GM18507 (cell line): ENCODE measurements at regions not wholly inside any gene's neighbourhood (a gene's known extent, or its start where the extent isn't known, plus 50 kb on each side); places are given as distances from the start of the nearest gene placed in this dataset.

Experiments
- DNase-seq: peaks from one replicate; pipeline ENCODE4 v3.0.0; 2011; ENCODE audit warnings: low read depth; ENCODE audit not compliant: insufficient read length; ENCODE audit errors: extremely low spot score
- FAIRE-seq: peaks from 2 replicates; lab custom pipeline; 2011; peaks lifted over from hg19 to GRCh38; lab: Jason Lieb, UNC

DNA sequence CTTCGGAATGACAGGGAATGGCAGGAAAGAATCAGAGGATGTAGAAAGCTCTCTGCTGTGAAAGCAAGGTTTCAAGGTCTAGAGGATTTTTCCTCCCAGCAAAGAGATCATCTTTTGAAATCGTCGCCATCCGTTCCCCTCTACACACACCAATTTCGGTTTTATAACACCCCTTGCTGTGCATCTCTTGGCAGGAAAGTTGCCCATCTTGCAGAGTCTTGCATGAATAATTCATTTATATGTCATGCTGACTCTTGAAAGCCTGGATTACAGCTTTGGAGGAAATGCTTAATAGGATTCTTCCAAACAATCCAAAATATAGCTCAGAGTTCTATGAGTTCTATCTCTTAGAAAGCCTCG, 262.7 kb downstream of the CHL1 start:
- FAIRE-seq (no peak), DNase-seq (no peak)

DNA sequence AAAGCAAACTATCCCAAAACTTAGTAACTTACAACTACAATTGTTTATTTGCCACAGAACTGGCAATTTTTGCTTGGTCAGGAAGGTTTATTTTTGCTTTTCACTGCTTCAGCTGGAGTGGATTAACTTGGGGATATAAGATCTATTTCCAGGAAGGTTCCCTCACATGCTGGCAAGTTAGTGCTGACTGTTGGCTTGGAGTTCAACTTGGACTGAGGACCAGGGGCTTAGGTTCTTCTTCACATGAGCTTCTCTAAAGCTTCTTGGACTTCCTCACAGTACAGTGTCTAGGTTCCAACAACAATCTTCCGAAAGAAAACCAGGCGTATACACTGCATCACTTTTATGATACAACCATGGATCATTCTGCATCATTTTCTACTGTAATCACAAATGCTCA, 264.4 kb downstream of the CHL1 start:
- FAIRE-seq = no peak
- DNase-seq = no peak

DNA sequence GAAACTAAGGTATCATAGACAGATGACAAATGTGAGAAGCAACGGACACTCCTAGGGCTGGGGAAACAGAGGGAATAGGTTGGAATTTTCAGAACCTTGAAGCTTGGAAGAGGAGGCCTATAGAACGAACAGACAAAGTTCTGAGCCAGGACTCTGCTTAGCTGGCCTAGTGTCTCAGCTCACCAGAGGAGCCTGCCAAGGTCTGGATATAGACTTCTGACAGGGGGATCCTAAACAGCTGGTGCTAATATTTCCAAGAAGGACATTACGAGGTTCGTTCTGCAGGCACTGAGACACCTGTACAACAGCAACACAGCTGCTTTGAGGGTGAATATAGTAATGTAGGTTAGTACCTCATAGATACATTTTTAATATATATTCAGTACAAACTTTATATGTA, 266.3 kb downstream of the CHL1 start:
- DNase-seq = no peak
- FAIRE-seq = no peak

DNA sequence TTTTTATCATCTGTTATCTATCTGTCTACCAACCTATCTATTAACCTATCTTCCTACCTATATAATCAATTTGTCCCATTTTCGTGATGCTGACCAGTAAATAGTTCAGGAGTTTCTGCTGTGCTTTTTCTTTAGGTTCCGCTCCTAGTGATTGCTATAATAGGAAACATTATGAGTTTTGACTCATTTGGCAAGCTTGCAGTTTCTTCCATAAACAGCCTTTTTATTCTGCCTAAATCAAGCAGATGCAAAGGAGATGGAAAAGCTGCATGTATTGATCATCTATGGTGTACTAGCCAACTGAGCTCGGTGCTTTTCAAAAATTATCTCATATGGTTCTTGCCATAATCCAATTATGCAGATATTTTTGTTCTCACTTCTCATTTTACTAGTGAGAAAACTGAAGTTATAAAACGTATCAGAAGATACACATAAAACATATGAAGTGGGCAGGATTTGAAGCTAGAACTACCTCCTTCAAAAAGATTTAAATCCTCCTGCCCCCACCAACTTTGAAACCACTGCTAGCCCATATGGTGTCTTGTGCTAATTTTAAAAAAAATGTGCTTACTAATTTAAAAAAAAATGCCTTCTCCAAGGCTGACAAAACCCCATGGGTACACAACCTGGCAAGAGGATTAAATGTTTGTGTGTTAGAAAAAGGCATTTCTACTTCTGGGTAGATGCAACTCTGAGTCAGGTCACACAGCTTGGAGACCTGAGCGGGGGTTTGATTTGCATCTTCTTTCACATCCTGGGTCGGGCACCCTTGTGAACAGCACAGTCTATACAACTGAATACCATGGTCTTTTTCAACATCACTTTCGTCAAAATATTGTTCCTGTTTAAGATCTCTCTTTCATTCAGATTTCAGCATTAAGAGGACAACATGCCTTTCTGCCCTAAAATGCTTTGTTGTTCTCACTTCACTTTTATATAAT, 267.0 kb downstream of the CHL1 start:
- FAIRE-seq = peak; percentile 94

DNA sequence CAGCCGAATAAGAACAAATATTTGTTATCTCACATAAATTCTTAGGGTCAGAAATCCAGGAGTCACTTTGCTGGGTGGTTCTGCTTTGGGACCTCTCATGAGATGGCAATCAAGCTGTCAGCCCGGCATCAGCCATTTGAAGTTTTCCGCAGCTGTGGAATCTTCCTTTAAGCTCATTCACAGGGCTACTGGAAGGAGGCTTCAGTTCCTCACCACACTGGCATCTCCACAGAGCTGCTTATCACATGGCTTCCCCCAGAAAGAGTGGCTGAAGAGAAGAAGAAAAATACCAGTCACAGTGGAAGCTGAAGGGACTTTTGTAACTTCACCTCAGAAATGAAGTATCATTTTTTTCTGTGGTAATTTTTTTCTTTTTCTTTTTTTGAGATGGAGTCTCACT, 267.7 kb downstream of the CHL1 start:
- DNase-seq (no peak), FAIRE-seq (peak; percentile 26)

More for the DNA sequence above, 267.0 kb downstream of the CHL1 start:
- peak; percentile 18 for DNase-seq

DNA sequence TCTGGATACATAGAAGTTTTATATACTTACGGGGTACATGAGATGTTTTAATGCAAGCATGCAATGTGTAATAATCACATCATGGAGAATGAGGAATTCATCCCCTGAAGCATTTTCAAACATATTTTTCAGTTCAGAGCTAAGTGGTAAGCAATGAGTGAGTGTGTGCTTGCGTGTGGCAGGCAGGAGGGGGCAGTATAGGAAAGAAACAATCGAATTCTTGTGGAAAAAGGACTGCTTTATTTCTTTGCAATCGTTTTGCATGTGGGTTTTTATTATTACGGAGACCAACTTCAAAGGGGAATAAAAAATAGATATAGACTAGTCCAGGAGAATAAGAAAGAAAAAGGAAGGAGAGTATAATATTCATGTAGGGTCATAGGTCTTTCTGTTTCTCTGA, 271.6 kb downstream of the CHL1 start:
- no peak for DNase-seq
- peak; percentile 73 for FAIRE-seq

DNA sequence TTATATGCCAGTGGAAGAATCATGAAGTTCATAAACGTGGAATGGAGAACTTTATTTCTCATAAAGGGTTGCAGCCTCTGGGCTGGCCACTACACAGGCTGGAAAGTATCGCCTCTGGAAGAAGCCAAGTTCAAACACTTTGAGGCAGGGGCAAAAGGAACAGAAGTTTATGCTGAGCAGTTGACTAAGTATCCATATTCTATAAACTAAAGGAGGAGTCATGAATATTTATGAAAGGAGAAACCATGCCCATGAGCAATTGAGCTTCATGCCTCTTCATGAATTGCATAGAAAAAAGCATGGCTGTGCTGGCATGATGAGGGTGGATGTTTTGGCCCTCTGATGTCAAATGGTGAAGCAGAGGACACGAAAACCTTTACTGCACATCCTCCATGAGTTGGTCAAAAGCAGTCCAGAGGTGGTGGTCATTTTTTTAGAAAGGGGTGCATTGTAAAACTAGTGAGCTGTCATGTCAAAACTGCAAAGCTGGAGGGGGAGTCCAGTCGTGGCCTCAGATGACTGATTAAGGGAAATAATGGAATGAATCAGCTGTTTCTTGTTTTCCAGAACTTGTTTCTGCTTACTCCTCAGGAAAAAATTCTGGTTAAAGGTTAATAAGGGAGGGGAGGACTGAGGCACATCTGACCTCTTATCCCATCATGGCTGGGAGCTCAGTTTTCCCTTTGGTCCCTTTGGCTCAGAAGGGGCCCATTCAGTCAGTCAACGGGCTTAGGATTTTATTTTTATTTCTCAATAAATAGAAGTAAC, 276.7 kb downstream of the CHL1 start:
- DNase-seq (no peak), FAIRE-seq (no peak)

DNA sequence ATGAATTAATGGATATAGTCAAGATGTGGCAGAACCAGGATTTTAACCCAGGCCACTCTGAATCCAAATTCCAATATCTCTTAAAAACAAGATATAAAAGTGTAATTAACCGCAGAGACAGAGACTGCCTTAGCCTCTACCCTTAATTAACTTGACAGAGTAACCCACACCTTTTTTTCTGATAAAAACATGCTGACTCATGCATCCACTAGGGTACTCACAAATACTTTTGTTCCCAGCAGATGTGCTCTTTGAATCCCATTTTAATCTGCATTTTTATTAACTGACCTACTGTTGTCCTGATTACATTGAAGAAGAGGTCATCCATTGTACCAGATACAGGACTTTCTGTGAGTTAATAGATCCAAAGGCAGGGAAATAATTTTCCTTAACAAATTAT, 278.3 kb downstream of the CHL1 start:
- DNase-seq (no peak), FAIRE-seq (no peak)

DNA sequence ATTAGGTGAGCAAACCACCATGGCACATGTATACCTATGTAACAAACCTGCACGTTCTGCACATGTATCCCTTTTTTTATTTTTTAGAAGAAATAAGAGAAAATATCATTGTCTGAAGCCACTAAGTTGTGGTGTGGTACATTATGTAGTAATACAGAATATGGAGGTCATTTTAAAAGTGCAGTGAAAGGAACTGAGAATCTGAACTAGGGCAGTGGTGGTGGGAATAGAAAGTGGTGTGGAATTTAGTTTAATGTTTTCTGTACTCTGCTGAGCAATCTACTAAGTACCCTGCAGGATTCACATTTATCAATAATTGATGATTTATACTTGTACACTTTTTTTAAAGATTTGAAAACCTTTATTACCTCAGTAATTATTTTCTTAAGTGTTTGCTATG, 283.5 kb downstream of the CHL1 start:
- DNase-seq (no peak), FAIRE-seq (no peak)

DNA sequence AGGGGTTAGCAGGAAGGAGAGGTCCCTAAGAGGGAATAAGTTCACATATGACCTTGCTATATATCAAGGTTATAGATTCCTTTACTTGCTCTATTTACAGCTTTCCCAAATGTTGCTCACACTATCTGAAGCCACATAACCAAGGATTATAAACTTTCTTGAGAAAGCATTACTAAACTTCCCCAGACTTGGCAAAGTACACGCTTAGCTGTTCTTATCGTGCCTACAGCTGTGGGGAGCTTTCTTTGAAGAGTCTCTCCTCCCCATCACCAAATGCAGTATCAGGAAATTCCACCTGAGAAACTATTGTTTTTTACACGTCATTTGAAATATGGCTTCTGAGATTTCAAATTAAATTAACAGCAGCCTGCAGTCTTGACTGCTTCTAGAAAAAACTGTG, 284.5 kb downstream of the CHL1 start:
- DNase-seq (no peak), FAIRE-seq (no peak)

DNA sequence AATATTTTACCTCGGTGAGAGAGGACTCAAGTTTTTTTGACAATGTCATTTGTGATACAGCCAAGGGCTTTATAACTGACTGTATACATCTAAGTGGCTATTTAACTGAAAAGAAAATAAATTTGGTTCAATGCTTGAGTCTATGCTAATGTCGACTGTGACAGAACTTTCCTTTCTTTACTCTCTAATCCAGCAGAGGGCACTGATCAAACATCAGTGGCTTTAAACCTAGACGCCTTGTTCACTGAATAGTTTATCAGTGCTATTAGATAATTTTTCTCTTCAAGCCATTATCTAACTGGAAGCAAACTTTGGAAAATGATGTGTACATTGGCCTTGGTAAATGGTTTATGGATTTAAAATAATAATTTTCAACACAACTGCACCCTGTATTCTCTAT, 285.1 kb downstream of the CHL1 start:
- peak; percentile 80 for FAIRE-seq
- DNase-seq = no peak

DNA sequence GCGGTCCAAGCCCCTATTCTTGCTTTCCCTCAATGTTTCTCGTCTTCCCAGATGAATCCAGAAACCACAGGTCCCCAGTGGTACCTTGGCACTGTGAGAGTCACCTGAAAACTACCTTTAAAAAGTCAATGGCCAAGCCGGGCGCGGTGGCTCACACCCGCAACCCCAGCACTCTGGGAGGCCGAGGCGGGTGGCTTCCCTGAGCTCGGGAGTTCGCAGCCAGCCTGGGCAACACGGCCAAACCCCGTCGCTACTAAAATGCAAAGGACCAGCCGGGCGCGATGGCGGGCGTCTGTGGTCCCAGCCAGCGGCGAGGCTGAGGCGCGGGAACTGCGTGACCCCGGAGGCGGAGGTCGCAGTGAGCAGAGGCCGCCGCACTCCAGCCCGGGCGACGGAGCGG, 285.9 kb downstream of the CHL1 start:
- FAIRE-seq (no peak), DNase-seq (no peak)

DNA sequence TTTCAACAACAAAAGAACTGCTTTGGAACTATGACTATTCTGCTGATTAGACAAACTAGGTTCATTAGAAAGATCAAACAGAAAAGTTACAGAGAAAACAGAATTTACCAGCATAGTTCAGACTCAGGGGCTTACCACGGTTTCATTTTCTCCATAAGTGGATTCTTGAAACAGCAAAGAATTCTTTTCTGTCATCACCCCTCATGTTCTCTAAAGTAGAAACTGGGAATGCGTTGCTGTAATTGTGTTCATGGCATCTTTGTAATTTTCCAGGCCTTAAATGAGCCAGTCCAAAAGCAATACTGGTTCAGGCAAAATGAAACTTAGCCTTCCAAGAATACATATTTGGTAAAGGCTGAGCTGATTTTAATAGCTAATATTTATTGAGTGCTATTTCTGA, 287.8 kb downstream of the CHL1 start:
- FAIRE-seq (peak; percentile 63), DNase-seq (no peak)

DNA sequence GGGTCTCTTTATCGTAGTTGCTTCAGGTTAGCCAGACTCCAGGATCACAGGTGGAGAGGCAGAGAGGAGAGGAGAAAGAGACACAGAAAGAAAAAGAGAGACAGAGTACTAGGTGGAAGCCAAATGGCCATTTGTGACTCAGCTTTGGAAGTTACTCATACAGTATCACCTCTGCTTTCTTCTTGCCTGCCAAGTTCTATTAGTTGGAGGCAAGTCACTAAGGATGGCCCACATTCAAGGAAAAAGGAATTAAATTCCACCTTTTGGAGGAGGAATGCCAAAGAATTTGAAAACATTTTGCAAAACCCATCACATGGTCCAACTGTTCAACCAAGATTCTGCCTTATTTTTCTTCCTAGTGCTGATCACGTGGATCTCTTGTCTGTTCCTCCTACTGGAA, 291.1 kb downstream of the CHL1 start:
- DNase-seq = no peak
- FAIRE-seq = no peak

DNA sequence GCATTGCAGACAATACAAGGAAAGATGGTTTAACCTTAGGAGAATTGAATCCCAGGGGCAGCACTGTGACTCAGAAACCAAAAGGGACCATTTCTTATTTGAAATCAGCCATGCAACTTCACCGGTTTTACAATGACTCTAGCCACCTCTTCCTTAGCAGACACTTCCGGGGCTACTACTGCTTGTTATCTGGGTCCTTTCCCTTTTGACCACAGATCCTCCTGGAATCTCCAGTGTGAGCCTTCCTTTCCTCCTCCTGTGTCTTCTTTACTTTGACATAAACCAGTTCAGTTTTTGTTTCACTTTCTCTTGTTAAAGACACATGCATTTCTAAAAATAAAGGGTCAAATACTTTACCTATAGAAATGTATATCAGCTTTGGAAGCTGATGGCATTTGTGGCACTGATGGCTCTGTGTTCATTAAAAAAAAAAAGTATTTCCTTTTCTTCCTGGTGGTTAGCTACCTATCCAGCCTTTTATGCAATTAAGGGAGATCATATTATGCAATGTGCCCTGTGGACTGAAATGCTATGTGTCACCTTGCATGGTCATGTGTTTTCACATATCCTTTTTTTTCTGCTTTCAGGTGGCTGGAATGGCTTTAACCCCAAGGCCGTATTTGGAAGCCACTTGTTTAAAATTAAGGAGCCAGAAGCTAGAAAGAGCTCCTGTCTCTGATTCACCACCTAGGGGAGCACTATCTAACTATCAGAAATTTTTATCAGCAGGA, 296.2 kb downstream of the CHL1 start:
- DNase-seq (no peak), FAIRE-seq (peak; percentile 68)

DNA sequence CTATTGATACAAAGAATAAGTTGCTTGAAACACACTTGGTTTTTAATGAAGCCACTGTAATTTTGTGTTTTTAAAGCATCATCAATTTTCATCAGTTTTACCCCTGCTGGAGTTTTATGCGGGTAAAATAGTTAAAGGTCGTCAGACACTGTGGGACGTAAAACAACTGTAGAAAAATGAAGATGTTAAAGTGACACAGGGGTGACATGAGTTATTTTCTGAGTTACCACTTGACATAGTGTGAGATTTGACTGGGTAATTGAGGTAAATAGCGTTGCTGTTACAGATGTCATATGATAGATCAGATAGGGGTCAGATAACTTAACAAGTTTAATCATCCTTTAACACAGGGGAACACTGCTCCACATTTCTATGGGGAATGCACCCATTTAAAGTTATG, 297.6 kb downstream of the CHL1 start:
- FAIRE-seq (no peak), DNase-seq (no peak)

DNA sequence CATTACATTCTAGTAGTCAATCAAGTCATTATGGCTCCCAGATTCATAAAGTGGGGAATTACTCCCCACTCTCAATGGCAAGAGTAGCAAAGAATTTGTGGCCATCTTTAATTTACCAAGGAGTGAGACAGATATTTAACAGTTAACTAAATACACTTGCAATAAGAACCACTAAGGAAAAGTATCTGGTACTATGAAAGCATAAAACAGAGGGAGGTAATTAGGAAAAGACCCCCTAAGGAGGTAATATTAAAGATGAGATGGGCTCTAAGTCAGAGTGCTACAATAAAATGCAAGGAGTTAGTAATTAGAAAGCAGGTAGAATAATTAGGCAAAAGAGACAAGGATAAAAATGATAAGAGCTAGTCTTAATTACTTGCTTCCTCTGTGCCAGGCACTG, 301.9 kb downstream of the CHL1 start:
- no peak for DNase-seq
- no peak for FAIRE-seq

DNA sequence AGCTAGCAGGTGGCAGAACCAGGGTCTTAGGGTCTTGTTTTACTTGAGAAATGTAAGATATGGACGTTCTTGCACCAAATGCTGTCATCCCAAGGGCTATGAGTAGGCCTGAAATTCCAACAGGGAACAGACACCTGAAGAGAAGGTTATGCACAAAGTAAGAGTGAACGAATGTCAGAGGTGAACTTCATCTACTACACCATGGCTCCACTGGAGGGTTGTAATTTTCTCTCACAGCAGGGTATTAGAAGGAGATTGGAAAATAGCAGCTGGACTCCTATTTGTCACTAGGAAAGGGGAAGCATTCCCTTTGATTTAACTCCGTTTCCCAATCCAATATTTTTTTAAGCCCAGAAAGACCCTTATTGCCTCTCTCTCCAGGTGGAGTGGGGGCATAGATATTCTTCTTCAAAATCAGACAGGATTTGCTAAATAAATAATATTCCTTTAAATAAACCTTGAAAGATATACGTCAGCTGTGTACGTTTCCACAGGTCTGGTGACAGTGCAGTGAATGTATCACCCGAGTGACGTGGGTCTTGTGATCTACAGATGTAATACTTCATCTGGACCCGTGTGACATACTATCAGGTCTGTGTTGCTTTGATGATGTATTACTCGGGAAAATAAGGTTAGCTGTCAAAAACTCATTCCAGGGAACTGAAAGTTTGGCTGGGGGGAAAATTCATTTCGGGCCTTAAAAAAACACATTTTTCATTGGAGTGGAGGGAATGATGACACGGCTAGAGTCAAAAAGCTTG, 302.6 kb downstream of the CHL1 start:
- DNase-seq = no peak
- no peak for FAIRE-seq

DNA sequence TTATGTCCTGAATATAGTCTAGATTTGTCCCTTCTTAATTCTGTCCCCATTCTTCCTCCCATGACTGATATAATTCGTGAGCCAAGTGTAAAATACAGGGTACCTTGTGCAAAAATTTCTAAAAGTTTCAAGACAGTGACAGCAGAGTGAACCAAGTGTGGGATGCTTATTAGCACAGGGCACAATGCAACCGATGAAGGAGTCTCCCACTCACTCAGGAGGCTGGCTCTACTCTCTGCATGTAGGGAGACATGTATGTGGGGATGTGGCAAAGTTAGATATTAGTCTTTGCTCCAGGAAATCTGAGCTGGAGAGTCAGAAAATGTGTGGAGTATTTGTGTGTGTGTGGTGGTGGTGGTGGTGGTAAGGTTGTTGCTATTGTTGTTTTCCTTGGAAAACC, 305.9 kb downstream of the CHL1 start:
- DNase-seq = no peak
- no peak for FAIRE-seq

DNA sequence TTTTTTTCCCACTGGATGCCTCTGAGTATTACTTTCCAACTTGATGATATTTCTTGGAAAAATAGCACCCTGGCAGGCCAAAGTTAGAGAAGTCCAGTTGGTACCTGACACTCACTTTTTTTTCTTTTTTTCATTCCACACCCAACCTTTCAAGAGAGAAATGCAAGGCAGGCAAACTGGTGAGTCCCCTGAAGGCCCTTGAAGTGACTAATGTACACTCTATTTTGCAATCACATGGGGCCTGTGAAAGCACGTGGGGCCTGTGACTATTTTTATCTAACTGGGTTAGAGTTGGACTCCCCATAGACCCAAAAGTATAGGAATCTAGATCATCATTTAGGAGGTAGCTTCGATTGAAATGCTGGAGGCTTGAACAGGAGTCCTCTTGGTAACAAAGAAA, 316.7 kb downstream of the CHL1 start:
- DNase-seq (no peak), FAIRE-seq (no peak)
